NCI-H2227 (cell line): ENCODE measurements at regions not wholly inside any gene's neighbourhood (a gene's known extent, or its start where the extent isn't known, plus 50 kb on each side); places are given as distances from the start of the nearest gene placed in this dataset.

ENCODE experiments used
- DNase-seq: peaks from one replicate; lab custom pipeline; 2025; ENCODE audit not compliant: unreplicated experiment; lab: John Stamatoyannopoulos, UW

- no peak for DNase-seq
These were observed 68.2 kb upstream of the CLMN start for GRCh38 chr14:95387826-95388445.

DNA sequence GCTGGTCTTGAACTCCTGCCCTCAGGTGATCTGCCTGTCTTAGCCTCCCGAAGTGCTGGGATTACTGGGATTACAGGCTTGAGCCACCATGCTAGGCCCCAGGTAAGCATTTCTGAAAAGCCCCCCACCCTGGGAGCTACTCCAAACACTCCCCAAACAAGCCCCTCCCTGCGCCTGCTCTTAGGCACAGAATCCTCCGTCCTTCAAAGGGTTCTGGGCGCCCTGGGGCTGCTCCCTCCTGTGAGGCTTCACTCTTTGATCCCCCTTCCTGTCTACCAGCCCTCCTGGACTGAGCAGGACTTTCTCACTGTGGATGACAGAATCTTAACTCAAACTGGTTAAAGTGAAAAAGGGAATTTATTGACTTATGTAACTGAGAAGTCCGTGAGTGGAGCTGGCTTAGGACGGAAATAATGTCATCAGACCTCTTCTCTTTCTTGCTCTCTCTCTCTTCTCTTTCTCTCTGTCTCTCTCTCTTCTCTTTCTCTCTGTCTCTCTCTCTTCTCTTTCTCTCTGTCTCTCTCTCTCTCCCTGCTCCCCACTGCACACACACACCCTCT, 66.9 kb upstream of the CLMN start:
- DNase-seq = no peak

- DNase-seq = no peak
These were observed 66.0 kb upstream of the CLMN start for GRCh38 chr14:95385701-95386100.

GRCh38 chr14:95382747-95383146, 63.0 kb upstream of the CLMN start:
- DNase-seq = no peak

DNA sequence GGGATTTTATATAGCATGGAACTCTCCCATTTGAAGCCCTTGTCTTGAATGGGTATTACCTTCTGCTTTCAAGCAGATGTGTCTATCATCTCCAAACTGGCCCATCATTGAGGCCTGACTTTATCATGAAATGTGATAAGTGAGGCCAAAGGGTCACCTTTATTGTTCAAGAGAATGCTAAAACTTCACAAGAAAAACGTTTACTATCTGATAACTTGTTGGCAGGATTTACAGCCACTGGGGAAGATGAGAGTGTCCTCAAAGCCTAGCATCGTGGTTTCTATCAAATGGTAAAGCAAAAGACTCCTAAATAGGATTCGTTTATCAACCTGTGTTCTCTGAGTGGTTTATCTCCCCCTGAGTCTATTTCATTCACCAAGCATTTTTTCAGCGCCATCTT, 62.0 kb upstream of the CLMN start:
- DNase-seq = no peak

DNA sequence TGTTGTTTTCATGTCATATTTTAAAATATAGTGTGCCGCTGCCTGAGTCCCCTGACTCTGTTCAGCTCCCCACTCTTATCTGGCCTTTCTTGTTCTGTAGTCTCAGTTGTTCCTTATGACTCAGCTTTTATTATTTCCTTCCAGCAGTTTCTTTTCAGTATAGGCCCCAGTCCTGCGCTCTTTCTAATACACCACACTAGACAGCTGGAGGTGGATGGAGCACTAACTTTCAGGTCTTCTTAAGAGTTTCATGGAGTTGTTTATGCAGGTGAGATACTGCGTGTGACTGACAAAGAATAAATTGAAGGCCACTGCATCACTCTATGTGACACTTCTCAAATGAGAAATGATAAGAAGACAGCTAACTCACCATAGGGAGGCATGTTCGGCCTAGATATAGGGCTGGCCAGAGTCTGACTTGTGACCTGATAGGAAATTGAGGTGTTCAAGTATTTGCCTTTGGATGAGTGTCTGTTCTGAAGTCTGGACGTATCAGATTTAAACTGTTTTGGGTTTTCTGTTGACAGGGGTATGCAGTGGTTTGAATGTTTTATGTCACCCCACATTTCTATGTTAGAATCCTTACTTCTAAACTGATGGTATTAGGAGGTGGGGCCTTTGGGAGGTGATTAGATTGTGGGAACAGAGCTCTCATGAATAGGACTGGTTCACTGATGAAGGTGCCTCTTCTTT, 60.8 kb upstream of the CLMN start:
- no peak for DNase-seq

- DNase-seq = no peak
These were observed 59.9 kb upstream of the CLMN start for GRCh38 chr14:95379634-95380033.

GRCh38 chr14:95375539-95376109, 55.9 kb upstream of the CLMN start:
- no peak for DNase-seq

- no peak for DNase-seq
These were observed 54.7 kb upstream of the CLMN start for GRCh38 chr14:95374239-95374997.

GRCh38 chr14:95370076-95370475, 50.4 kb upstream of the CLMN start:
- no peak for DNase-seq
